ENCODE measurements at regions not wholly inside any gene's neighbourhood (a gene's known extent, or its start where the extent isn't known, plus 50 kb on each side); places are given as distances from the start of the nearest gene placed in this dataset.

- 100% methylated on average over 1 of the region's 1 CpG; no CpG with 5 or more reads in 1 of the 2 experiments for WGBS, 2 experiments (ENCODE audit: insufficient coverage in 1 of 2, insufficient read length in 1 of 2)
- Mint-ChIP-seq H3K27me3 (ENCODE audit: insufficient read depth) (no peaks in the 10 kb centered on the region), H3K36me3 (ENCODE audit: low read depth) (peaks cover 2% of the 10 kb centered on the region), H3K27ac (no peak overlapping the region), H3K4me1 (no peaks in the 10 kb centered on the region), H3K4me3 (no peak overlapping the region), H3K9me3 (peaks cover 1% of the 10 kb centered on the region)
- H3K9me3 ChIP-seq (ENCODE audit: control insufficient read depth, low read length), result no peaks in the 10 kb centered on the region
- H3K4me1 ChIP-seq (ENCODE audit: control insufficient read depth, insufficient read depth, low read length), result no peaks in the 10 kb centered on the region
- no peak for DNase-seq
- no peak for TF ChIP-seq CTCF (conservative IDR thresholded peaks at IDR 0.05)
- H3K27me3 ChIP-seq (ENCODE audit: control insufficient read depth, insufficient read depth, low read length, poor library complexity, severe bottlenecking), result no peaks in the 10 kb centered on the region
- no peak overlapping the region for H3K9ac ChIP-seq (ENCODE audit: extremely low read depth, low read length, poor library complexity, severe bottlenecking)
- no peak overlapping the region for H3K27ac ChIP-seq (ENCODE audit: low read depth, low read length)
- no peak overlapping the region for H3K4me3 ChIP-seq (ENCODE audit: low read length)
- H3K36me3 ChIP-seq (ENCODE audit: control insufficient read depth, insufficient read depth, low read length), result no peaks in the 10 kb centered on the region
Observed at GRCh38 chr21:27831177-27831576, 864.3 kb upstream of the ADAMTS5 start.

GRCh38 chr21:27827972-27828371 lies 861.1 kb upstream of the ADAMTS5 start:
- Histone ChIP-seq H3K27me3 (ENCODE audit: control insufficient read depth, insufficient read depth, low read length, poor library complexity, severe bottlenecking) (no peaks in the 10 kb centered on the region), H3K9me3 (ENCODE audit: control insufficient read depth, low read length) (no peaks in the 10 kb centered on the region), H3K4me3 (ENCODE audit: low read length) (no peak overlapping the region), H3K27ac (ENCODE audit: low read depth, low read length) (no peak overlapping the region), H3K4me1 (ENCODE audit: control insufficient read depth, insufficient read depth, low read length) (no peaks in the 10 kb centered on the region), H3K36me3 (ENCODE audit: control insufficient read depth, insufficient read depth, low read length) (no peaks in the 10 kb centered on the region), H3K9ac (ENCODE audit: extremely low read depth, low read length, poor library complexity, severe bottlenecking) (no peak overlapping the region)
- Mint-ChIP-seq H3K4me3 (no peak overlapping the region), H3K27me3 (ENCODE audit: insufficient read depth) (no peaks in the 10 kb centered on the region), H3K4me1 (no peaks in the 10 kb centered on the region), H3K9me3 (peaks cover 1% of the 10 kb centered on the region), H3K27ac (no peak overlapping the region), H3K36me3 (ENCODE audit: low read depth) (peaks cover 2% of the 10 kb centered on the region)
- TF ChIP-seq CTCF (conservative IDR thresholded peaks at IDR 0.05), result no peak
- 76 to 100% methylated on average over 1 to 3 of the region's 3 CpGs for WGBS, 2 experiments (ENCODE audit: insufficient coverage in 1 of 2, insufficient read length in 1 of 2)
- DNase-seq, result no peak

GRCh38 chr21:27825035-27825434 lies 858.1 kb upstream of the ADAMTS5 start:
- H3K9me3 Mint-ChIP-seq, result peaks cover 1% of the 10 kb centered on the region
- TF ChIP-seq CTCF (conservative IDR thresholded peaks at IDR 0.05), result peak; percentile 32
- DNase-seq, result peak; percentile 53
- Histone ChIP-seq H3K9ac (ENCODE audit: extremely low read depth, low read length, poor library complexity, severe bottlenecking) (no peak overlapping the region), H3K4me1 (ENCODE audit: control insufficient read depth, insufficient read depth, low read length) (no peaks in the 10 kb centered on the region), H3K9me3 (ENCODE audit: control insufficient read depth, low read length) (no peaks in the 10 kb centered on the region), H3K27me3 (ENCODE audit: control insufficient read depth, insufficient read depth, low read length, poor library complexity, severe bottlenecking) (no peaks in the 10 kb centered on the region), H3K4me3 (ENCODE audit: low read length) (no peak overlapping the region), H3K36me3 (ENCODE audit: control insufficient read depth, insufficient read depth, low read length) (no peaks in the 10 kb centered on the region), H3K27ac (ENCODE audit: low read depth, low read length) (no peak overlapping the region)
- peaks cover 2% of the 10 kb centered on the region for H3K36me3 Mint-ChIP-seq (ENCODE audit: low read depth)
- H3K27ac Mint-ChIP-seq, result no peak overlapping the region
- no peaks in the 10 kb centered on the region for H3K27me3 Mint-ChIP-seq (ENCODE audit: insufficient read depth)
- no peak overlapping the region for H3K4me3 Mint-ChIP-seq
- WGBS, 2 experiments (ENCODE audit: insufficient coverage in 1 of 2, insufficient read length in 1 of 2), result 86 to 100% methylated on average over 1 to 5 of the region's 5 CpGs
- no peaks in the 10 kb centered on the region for H3K4me1 Mint-ChIP-seq

Measured in endodermal cell (in vitro differentiated cells).